ENCODE measurements at regions not wholly inside any gene's neighbourhood (a gene's known extent, or its start where the extent isn't known, plus 50 kb on each side); places are given as distances from the start of the nearest gene placed in this dataset.

GRCh38 chr10:91576096-91576545 lies 56.8 kb downstream of the PPP1R3C start:
- DNase-seq = no peak

GRCh38 chr10:91575044-91575610 lies 57.7 kb downstream of the PPP1R3C start:
- peak in 33 of 56 donors; percentile 7 to 81 (median 37) for DNase-seq

- DNase-seq = no peak
Observed at GRCh38 chr10:91574236-91574635, 58.6 kb downstream of the PPP1R3C start.

GRCh38 chr10:91573320-91573719 lies 59.6 kb downstream of the PPP1R3C start:
- no peak for DNase-seq

GRCh38 chr10:91571671-91572070 lies 61.2 kb downstream of the PPP1R3C start:
- DNase-seq = no peak

- no peak for DNase-seq
Observed at GRCh38 chr10:91570220-91570619, 62.7 kb downstream of the PPP1R3C start.

GRCh38 chr10:91569522-91569921 lies 63.3 kb downstream of the PPP1R3C start:
- no peak for DNase-seq

- DNase-seq = no peak
Observed at GRCh38 chr10:91567815-91568214, 65.1 kb downstream of the PPP1R3C start.

- DNase-seq = no peak
Observed at GRCh38 chr10:91566115-91566514, 66.8 kb downstream of the PPP1R3C start.

- DNase-seq = no peak
Observed at GRCh38 chr10:91565226-91565625, 67.6 kb downstream of the PPP1R3C start.

- DNase-seq = no peak
Observed at GRCh38 chr10:91564508-91564907, 68.4 kb downstream of the PPP1R3C start.
